Heart left ventricle (tissue), 16 donors: ENCODE measurements at regions not wholly inside any gene's neighbourhood (a gene's known extent, or its start where the extent isn't known, plus 50 kb on each side); places are given as distances from the start of the nearest gene placed in this dataset.

ENCODE experiments used
- ATAC-seq, 4 donors: fragments of 200-7000 bp; cut with Tn5 transposase; one replicate each; pipeline ENCODE4 v1.9.1; 2020 to 2022; ENCODE audit warnings: moderate library complexity in 4 of 4, mild to moderate bottlenecking in 3 of 4, moderate number of reproducible peaks in 1 of 4
- DNase-seq, 5 donors: peaks; one replicate each; pipeline ENCODE4 v3.0.0-alpha.2; 2020
- H3K27ac ChIP-seq, 12 donors: fragments of 200-600 bp; sonication (generic) in 4 of 12; one replicate each; pipeline versions ENCODE4 v1.5.0 to v1.8.0; 2016 to 2022; ENCODE audit warnings: mild to moderate bottlenecking in 2 of 12
- H3K27me3 ChIP-seq, 9 donors: fragments of 200-600 bp; sonication (generic) in 2 of 9; one replicate each; pipeline versions ENCODE4 v1.5.1 to v1.8.0; 2016 to 2022; ENCODE audit warnings: mild to moderate bottlenecking in 3 of 9
- H3K36me3 ChIP-seq, 9 donors: fragments of 200-600 bp; sonication (generic) in 2 of 9; one replicate each; pipeline versions ENCODE4 v1.5.0 to v1.8.0; 2018 to 2022; ENCODE audit warnings: mild to moderate bottlenecking in 2 of 9
- H3K4me1 ChIP-seq, 12 donors: fragments of 200-600 bp; sonication (generic) in 4 of 12; one replicate each; pipeline versions ENCODE4 v1.5.0 to v1.8.0; 2016 to 2022; ENCODE audit warnings: mild to moderate bottlenecking in 3 of 12
- H3K4me3 ChIP-seq, 12 donors: fragments of 200-600 bp; sonication (generic) in 4 of 12; one replicate each; pipeline versions ENCODE4 v1.5.0 to v1.8.0; 2017 to 2022; ENCODE audit warnings: mild to moderate bottlenecking in 9 of 12, moderate library complexity in 4 of 12
- H3K9me3 ChIP-seq, 12 donors: fragments of 200-600 bp; sonication (generic) in 4 of 12; one replicate each; pipeline versions ENCODE4 v1.5.0 to v1.8.0; 2016 to 2022; ENCODE audit warnings: mild to moderate bottlenecking in 1 of 12
- CTCF ChIP-seq, 12 donors: fragments of 200-600 bp; sonication (generic) in 4 of 12; IDR thresholded peaks; one replicate each; pipeline versions ENCODE4 v1.5.0 to v1.8.0; 2018 to 2022; ENCODE audit warnings: antibody characterized with exemption in 12 of 12, mild to moderate bottlenecking in 5 of 12
- POLR2A ChIP-seq, 2 donors: fragments of 450-650 bp; IDR thresholded peaks; one replicate each; pipeline ENCODE4 v1.6.1; 2017; ENCODE audit warnings: antibody characterized with exemption in 2 of 2, mild to moderate bottlenecking in 2 of 2, moderate library complexity in 2 of 2
- WGBS, 4 donors: extraction: QIAGEN DNeasy Blood & Tissue Kit in 2 of 4; methylation state at CpG; one replicate each; pipeline versions ENCODE4 v1.1.5 to v1.1.7; 2013 to 2018; 5-methylcytosine and 5-hydroxymethylcytosine counted together
- intact Hi-C, 10 donors: fragments of 100-400 bp; cut with DNase I; formaldehyde crosslinking; loops; one replicate each; pipeline versions ENCODE4 v1.11.1 to v1.14.2; 2022
- donor health status: ischemic (EF 13 %, LVEDD 7.1; RV severe dilation, severe dysfunction).
- donor health status: healthy with polysubstance abuse.
- donor health status: DM: no; HTN: yes; CAD: no.
- donor health status: DM: no; HTN: no; CAD: no.
- donor health status: ischemic (EF 25% LVEDD 6.9; RV normal size, moderate dysfunction).
- donor health status: ischemic (EF 25% LVEDD 5.7; RV mildly dilated, moderate dysfunction).
- donor health status: healthy.
- donor health status: DM: yes; HTN: yes; CAD: no.
- donor health status: ischemic (EF 35%, LVEDD 5.7; RV mildly dilated, moderate dysfunction).
- donor health status: nonischemic (EF 11% LVEDD 7.7; RV severe dilation, severe dysfunction).
- donor health status: DM: yes; HTN: yes; CAD: no.
- donor health status: PGD.
- donor health status: ischemic (EF 29% LVEDD 5.4; RV normal size, mild dysfunction).
- donor health status: nonischemic (EF 23%, LVEDD 6.1; RV moderate dilation, normal function).

- 75 to 95% (median 86%) methylated on average over 1 of the region's 1 CpG for WGBS, 4 donors
- H3K36me3 ChIP-seq, result no peaks in the 10 kb centered on the region
- no peaks in the 10 kb centered on the region for H3K9me3 ChIP-seq
- no peak overlapping the region for H3K4me3 ChIP-seq
- H3K27me3 ChIP-seq, result no peaks in the 10 kb centered on the region
- ATAC-seq (no peak), DNase-seq (no peak)
- intact Hi-C loops, result no loop called here
- H3K27ac ChIP-seq, result no peak overlapping the region
- H3K4me1 ChIP-seq, result no peaks in the 10 kb centered on the region
- TF ChIP-seq CTCF (IDR thresholded peaks at IDR 0.05), result no peak
- TF ChIP-seq POLR2A (IDR thresholded peaks at IDR 0.05), result no peak
Measured at GRCh38 chr2:220302756-220303155, 675.3 kb downstream of the SLC4A3 start.

- no peak overlapping the region for H3K27ac ChIP-seq
- no peaks in the 10 kb centered on the region for H3K9me3 ChIP-seq
- 86 to 94% (median 86%) methylated on average over 1 of the region's 1 CpG; no CpG with 5 or more reads in 1 of the 4 donors for WGBS, 4 donors
- peaks cover 0 to 15% (median 4%) of the 10 kb centered on the region in 12 donors for H3K4me1 ChIP-seq
- TF ChIP-seq POLR2A (IDR thresholded peaks at IDR 0.05), result no peak
- no peak for TF ChIP-seq CTCF (IDR thresholded peaks at IDR 0.05)
- no peaks in the 10 kb centered on the region for H3K27me3 ChIP-seq
- intact Hi-C loops, result no loop called here
- ATAC-seq, result no peak
- no peak for DNase-seq
- H3K4me3 ChIP-seq, result no peak overlapping the region
- no peaks in the 10 kb centered on the region for H3K36me3 ChIP-seq
Measured at GRCh38 chr2:220309215-220309614, 681.8 kb downstream of the SLC4A3 start.

GRCh38 chr2:220310451-220310861, 683.0 kb downstream of the SLC4A3 start:
- intact Hi-C loops, result no loop called here
- peak in 2 of 4 donors; percentile 52 to 56 for ATAC-seq
- DNase-seq, result no peak
- no peaks in the 10 kb centered on the region for H3K27me3 ChIP-seq
- WGBS, 4 donors, result 27 to 61% (median 32%) methylated on average over 1 of the region's 1 CpG
- TF ChIP-seq CTCF (IDR thresholded peaks at IDR 0.05), result no peak
- no peak for TF ChIP-seq POLR2A (IDR thresholded peaks at IDR 0.05)
- no peak overlapping the region for H3K27ac ChIP-seq
- H3K9me3 ChIP-seq, result peaks cover 0 to 6% (median 0%) of the 10 kb centered on the region in 12 donors
- no peak overlapping the region for H3K4me3 ChIP-seq
- peaks cover 0 to 23% (median 4%) of the 10 kb centered on the region in 12 donors for H3K4me1 ChIP-seq
- H3K36me3 ChIP-seq, result no peaks in the 10 kb centered on the region

- Histone ChIP-seq H3K36me3 (no peaks in the 10 kb centered on the region), H3K27ac (no peak overlapping the region), H3K27me3 (no peaks in the 10 kb centered on the region), H3K4me3 (no peak overlapping the region), H3K9me3 (peaks cover 0 to 6% (median 0%) of the 10 kb centered on the region in 12 donors), H3K4me1 (peaks cover 0 to 22% (median 4%) of the 10 kb centered on the region in 12 donors)
- WGBS, 4 donors, result 47 to 65% (median 53%) methylated on average over 4 of the region's 4 CpGs
- TF ChIP-seq POLR2A (IDR thresholded peaks at IDR 0.05), result no peak
- no peak for TF ChIP-seq CTCF (IDR thresholded peaks at IDR 0.05)
- DNase-seq (peak in 2 of 5 donors; percentile 22 to 25), ATAC-seq (peak in 2 of 4 donors; percentile 41 to 61)
- intact Hi-C loops, result no loop called here
Measured at GRCh38 chr2:220315098-220315823, 687.8 kb downstream of the SLC4A3 start.
